G401 (cell line): ENCODE measurements at regions not wholly inside any gene's neighbourhood (a gene's known extent, or its start where the extent isn't known, plus 50 kb on each side); places are given as distances from the start of the nearest gene placed in this dataset.
A peak's percentile ranks its signal among the peaks of the same experiment; 100 is the strongest.

ENCODE experiments used
- DNase-seq: peaks from one replicate; pipeline ENCODE4 v3.0.0-alpha.2; 2015; ENCODE audit warnings: low spot score
- in situ Hi-C: cut with HindIII; loops from 2 replicates; pipeline ENCODE4 v1.10.0; 2016; ENCODE audit warnings: low sequenced_read_pairs, mixed read lengths

DNA sequence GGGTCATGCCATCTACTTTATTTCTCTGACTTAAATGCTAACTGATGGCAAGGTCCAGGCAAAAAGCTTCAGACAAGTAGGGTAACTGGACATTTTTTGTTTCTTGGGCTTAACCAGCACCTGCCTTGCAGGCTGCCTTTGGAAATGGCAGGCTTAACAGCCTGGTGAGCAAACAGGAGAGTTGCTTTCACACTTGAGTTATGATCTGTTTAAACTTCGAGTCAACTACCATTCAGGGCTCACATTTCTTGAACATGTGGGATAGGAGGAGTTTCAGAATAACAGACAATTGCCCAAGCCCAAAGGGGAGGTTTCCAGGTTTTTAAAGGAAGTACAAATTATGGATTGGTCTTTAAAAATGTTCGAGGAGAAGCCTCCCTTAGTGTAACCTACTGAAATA, 724.6 kb upstream of the SORCS1 start:
- in situ Hi-C loops, result no loop called here
- no peak for DNase-seq

DNA sequence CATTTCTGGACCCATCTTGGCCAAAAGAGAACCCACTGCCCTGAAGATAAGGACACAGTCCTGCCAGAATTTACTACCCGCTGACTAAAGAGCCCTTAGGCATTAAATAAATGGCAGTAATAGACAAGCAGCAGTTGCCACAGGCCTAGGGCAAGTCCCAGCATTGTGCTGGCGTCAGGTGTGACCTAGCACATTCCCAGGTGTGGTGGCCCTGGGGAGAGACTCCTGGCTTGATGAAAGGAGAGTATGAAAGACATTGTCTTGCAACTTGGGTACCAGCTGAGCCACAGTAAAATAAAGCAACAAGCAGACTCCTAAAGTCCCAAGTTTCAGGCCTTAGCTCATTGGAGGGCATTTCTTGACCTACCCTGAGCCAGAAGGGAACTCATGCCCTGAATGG, 715.7 kb upstream of the SORCS1 start:
- DNase-seq, result no peak
- in situ Hi-C loops, result no loop called here

DNA sequence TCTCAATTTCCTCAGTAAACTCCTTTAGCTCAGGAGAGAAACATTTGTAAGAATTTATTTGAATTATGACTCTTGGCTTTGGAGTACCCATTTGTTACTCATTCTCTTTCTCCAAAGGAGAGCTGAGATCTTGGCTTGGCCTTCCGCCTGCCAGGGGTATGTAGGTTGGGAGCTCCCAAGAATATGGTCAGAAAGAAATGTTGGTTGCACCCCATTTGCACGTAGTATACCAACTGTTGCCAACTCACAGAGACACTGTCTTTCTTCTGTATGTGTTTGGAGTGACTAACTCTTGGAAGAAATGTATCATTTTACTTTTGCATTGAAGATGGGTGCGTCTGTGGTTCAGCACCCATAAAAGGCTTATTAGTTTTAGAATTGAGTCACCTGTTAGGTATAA, 708.5 kb upstream of the SORCS1 start:
- DNase-seq, result no peak
- in situ Hi-C loops, result no loop called here

DNA sequence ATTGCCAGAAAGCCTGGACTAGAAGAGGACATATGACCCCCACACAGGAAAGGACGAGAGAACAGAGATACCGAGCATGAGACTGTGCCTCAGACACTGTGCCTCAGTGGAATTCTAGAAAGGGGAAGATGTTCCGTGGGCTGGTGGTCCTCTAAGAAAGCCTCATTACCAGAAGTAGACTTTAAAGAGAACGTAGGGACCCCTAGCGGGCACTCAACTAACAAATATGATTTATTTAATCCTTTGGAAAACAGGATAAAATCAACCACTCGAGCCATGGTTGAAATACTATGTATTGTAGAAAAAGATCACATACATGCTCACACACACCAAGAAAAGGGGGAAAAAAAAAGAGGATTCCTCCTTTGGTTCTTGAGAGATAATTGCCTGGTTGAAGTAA, 701.2 kb upstream of the SORCS1 start:
- DNase-seq, result no peak
- in situ Hi-C loops, result no loop called here

DNA sequence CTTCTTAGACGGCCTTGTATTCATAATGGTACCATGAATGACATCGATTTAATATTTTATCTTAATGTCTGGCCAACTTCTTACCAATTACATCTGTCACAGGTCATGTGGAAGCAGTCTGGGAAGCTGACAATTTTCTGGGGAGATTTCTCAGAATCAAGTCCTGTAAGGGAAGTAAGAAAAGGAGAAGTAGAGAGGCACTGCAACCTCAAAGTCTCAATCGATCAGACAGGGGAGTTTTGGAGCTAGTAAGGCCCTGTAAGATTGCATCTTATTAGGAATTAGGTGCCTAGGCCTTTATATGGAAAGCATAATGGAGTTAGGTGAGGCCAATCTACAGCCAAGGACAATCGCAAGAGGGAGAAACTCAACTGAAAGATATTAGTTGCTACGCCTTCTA, 694.6 kb upstream of the SORCS1 start:
- DNase-seq, result no peak
- in situ Hi-C loops, result no loop called here

DNA sequence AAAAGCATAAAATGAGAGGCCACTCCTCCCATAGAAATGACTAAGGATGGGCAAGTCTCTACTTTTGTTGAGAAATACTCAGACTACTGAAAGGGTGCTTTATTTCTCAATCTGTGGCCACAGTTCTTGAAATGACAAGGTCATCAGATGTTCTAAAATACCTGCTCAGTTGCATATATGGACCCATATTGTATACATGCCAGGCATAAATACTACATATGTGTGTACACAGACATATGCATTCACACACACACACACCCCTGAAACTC, 691.5 kb upstream of the SORCS1 start:
- no peak for DNase-seq

DNA sequence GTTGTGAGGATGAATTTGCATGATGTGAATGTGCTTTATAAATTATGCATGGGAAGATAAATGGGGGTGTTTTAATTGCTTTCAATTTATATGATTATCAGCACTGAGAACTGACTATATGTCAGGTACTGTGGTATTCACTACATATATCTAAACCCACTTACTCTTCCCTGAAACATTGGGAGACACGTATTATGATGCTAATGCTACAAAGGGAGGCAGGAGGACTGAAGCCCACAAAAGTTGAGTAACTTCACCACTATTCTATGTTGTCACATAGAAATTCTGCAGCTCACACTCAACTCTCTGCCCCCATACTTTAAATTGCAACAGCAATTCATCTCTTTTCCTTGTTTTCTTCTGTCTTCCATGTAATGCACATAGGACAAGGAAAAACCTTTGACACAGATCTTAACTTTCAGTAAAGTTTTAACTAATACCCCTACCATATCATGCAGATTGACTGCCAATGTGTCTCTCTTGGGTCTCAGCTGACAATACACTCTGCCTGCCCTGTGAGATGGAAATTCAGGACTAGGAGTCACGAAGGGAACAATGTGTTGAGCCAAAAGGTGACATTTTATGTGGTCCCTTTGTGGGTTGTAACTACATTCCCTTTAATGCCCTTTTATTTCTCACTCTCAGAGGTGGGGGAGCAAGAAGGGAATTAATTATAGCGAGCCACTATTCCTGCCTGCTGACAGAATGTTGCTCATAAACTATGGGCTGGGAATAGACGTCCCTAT, 691.0 kb upstream of the SORCS1 start:
- in situ Hi-C loops, result no loop called here
- DNase-seq, result no peak

More for the DNA sequence above, 691.5 kb upstream of the SORCS1 start:
- in situ Hi-C loops, result no loop called here

DNA sequence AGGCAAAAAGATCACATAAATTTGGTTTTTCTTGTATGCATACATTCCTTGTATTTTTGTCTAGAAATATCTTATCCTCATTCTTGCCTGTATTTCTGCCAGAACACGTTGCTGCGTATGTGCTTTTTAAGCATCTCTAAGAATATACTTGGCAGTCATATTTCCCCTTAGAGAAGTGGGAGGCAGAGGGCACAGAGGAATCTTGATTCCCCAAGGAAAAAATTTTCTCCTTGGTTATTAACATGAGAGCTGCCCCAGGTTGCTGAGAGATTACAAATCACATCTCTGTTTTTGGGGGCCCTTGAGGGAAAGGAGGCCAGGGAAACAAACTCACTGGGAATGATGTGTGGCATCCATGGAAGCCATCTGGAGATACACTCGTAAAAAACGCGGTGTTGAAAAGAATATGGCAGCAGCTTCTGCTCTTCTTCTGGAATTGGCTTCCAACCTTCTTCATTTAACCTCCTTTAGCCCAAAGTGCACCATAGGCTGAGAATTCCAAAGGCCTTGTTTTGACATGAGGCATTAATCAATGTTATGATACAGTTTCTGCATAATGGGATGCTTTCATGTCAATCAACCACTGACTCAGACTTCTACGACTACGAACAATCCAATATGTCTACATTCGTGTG, 684.3 kb upstream of the SORCS1 start:
- in situ Hi-C loops, result no loop called here
- DNase-seq, result no peak

DNA sequence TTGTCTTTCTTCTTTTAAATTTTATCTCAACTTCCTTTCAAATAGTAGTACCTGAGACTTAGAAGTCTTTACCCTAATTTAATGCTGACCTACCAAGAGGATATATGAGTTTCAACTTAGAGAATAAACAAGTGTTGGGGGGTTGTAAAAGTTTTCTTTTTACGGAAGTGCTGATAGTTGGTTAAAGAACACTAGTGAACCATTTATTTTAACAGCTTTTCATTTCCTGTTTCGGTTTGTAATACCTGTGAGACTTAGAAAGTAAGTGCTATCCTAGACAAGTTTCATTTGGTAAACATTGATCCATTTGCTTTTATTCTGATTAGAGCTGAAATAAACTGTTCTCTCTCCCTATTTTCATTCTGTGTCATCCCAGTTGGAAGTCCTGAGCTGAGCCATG, 683.1 kb upstream of the SORCS1 start:
- in situ Hi-C loops, result no loop called here
- DNase-seq, result no peak

DNA sequence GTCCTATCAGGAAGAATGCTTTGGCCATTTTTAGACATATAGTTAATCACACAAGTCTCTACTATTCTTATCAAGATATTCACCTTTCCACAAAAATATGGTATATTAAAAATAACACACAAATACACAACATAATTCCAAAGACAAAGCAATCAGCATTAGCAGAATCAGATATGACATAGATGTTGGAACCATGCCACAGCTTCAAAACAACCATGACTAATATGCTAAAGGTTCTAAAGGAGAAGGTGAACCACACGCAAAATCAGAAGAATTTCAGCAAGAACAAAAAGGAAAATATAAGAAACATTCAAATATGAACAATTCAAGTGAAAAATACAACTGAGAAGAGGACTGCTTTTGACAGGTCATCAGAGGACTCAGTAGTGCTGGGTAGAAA, 670.2 kb upstream of the SORCS1 start:
- in situ Hi-C loops, result no loop called here
- no peak for DNase-seq

DNA sequence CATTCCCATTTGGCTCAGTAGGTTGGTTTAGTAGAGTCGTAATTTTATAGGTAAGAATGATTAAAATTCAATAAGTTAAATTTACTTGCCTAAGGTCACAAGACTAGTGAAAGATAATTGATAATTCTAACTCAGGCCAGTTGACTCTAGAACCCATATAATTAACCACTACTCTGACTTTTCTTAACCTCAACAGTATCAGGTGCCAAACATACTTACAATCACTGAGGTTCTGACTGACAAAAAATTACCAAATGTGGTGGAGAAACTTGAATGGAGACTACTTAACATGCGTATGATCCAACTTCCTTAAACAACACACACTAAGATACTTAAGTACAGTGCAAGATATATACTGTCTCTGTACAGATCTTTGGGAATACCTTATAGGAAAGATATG, 667.3 kb upstream of the SORCS1 start:
- DNase-seq, result no peak
- in situ Hi-C loops, result no loop called here

DNA sequence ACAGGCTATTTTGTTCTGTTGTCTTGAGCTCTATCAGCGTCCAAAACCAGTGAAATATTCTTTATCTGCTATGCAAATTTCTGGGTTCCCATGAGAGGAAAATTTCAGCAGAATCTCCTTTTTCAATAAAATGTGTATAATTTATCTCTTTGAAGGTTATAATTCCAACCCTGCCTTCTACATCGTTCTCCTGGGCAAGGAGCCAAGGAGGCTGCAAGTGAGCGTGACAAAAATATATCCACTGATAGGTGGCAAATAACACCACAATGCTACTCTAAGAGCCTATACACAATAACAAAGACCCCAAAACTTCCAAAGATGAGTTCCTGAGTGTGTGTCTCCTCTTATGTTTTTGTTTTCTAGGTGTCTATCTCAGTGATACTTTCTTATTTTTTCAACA, 664.7 kb upstream of the SORCS1 start:
- in situ Hi-C loops, result no loop called here
- no peak for DNase-seq

DNA sequence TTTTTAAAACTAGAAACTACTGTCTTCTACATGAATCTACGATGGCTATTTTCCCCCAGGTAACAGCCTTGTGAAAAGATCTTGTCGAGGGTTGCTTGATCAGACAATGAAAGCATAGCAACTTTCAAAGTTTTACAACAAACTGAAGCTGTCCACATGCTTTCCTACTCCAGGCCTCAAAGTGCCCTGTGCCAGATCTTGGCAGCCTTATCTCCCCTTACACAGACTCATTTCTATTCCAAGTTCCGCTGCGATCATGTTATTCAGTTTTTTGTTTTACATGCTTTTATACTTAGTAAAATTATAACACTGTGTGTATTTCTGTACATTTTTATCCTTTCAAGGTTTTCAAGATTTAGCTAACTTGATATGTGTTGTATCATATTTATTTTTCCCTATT, 661.7 kb upstream of the SORCS1 start:
- in situ Hi-C loops, result no loop called here

DNA sequence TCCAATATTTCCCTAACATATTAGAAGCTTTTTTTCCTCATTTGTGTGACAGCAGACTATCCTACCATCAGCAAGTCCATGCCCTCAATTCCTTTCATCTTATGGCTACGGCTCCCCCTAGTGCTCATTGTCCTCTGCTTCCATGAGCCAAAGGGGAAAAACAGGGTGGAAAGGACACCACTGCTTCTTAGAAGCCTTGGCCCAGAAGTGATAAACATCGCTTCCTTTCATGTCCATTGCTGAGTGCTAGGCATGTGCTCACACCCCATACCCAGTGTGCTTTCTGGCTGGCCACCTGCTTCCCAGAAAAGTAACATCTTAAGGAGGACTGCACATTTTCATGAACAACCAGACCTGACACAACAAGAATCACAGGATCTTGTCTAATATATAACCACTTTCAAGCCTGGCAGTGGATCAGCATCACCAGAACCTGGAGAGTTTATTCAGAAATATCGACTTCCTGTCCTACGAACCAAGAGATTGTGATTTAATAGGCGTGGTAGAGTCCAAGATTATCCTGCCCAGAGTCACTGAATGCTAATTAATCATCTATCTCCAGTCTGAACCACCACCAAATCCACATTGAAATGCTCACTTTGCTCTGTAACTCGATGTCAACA, 650.5 kb upstream of the SORCS1 start:
- DNase-seq, result peak; percentile 33
- in situ Hi-C loops, result no loop called here

More for the DNA sequence above, 661.7 kb upstream of the SORCS1 start:
- DNase-seq, result no peak

DNA sequence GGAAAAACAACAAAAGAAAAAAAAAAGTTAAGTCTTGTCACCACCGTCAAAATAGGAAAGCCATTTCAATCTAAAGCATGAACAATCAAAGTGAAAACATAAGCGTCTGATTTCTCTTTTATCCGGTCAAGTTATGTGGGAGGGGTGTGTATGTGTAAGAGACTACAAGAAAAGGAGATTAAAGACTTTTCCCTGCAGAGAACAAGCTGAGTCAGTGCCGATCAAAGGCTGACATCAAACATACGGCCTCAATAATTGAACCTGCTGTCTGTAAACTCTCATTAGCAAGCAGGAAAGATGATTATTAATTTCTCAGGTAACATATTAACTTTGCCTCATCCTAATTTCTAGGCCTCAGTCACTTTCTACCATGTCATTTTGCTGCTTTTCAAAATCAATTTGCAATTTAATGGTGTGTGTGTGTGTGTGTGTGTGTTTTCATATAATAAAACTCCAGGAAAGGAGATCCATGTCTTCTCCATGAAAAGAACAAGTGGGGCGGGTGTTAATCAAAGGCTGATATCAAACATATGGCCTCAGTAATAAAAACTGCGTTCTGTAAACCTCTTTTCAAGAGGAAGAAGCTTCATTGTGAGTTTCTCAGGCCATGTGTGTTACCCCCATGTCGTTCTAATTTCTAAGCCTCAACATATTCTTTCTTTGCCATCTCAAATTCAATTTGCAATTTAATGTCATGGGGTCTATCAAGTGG, 649.1 kb upstream of the SORCS1 start:
- no peak for DNase-seq
- in situ Hi-C loops, result no loop called here

DNA sequence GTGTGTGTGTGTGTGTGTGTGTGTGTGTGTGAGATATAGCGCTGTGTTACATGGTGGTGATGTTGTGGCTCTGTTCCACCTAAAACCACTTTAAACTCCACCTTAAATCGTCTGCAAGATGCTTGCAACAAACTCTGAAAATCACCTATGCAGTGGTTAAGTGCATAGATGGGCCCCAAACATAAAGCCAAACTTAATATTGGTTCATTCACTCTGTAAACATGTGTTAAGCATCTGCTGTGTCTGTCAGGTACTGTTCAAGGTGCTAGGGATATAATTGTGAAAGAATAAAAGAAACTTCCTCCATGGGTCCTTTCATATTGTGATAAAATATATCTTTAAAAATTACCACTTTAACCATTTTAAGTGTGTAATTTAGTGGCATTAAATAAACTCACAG, 645.4 kb upstream of the SORCS1 start:
- in situ Hi-C loops, result no loop called here
- DNase-seq, result no peak

DNA sequence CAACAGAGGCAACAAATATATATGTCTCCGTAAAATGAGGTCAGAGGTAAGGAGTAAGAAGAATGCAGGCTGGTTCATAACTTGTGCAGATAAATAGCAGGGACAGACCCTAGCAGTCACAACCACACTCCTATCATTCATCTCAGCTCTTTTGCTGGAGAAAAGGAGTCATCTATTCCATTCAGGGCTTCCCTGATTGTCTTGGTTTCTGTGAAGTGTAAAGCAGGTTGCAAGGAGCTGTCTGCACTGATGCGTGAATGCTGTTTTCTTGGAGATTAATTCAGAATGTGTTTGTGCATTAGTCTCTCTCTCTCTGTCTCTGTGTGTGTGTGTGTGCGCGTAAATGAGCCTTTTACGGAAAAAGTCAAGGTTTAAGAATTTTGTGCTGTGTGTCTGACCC, 643.3 kb upstream of the SORCS1 start:
- no peak for DNase-seq
- in situ Hi-C loops, result no loop called here

DNA sequence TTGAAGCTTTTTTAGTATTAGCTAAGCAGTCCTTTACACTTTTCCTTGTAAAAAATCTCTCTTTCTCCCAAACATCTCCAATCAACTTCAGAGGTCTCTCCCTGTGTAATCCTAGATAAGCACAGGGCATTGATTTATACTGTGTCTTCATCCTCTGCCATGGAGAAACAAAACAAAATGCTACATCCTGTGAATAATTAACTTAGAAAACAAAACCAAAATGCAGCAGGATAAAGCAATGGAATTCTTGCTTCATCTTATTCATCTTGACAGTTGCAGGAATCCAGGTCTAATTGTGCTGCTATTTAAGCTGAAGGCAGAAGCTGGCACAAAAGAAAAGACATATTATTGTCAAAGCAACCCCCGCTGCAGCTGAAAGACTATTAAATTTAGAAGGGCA, 641.5 kb upstream of the SORCS1 start:
- in situ Hi-C loops, result no loop called here
- no peak for DNase-seq

DNA sequence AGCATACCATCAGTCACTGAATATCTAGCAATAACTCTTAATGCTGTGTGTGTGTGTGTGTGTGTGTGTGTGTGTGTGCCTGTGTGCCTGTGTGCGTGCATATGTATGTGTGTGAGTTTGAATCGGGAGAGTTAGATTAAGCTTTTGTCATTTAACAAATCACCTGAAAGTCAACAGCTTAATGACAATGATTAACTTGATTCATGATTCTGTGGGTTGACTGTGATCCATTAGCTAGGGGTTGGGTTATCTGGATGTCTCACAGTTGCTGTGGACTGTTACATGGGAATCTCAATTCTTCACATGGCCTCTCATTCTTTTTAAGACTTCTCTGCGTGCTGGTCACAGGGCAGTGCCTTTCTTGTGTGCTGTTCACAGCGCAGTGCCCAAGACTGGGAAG, 639.0 kb upstream of the SORCS1 start:
- no peak for DNase-seq
- in situ Hi-C loops, result no loop called here

DNA sequence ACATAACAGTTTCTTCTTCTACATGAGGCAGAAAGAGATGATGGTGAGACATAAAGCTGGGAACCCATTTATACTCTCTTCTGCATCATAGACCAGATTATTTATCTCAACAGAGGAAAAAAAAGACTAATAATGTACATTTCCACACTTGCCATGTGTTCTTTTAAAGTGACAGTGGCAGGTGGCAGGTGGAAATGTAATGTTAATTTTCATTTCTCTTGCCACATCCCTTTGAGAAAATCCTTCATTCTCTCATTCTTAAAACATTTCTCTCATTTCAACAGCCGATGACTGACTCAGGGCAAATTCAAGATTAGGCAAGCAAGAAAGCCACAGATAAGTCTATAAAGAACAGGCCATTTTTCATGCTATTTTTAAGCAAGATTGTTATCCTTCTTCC, 635.6 kb upstream of the SORCS1 start:
- in situ Hi-C loops, result no loop called here
- no peak for DNase-seq
